Hepatocyte (in vitro differentiated cells): ENCODE measurements at regions not wholly inside any gene's neighbourhood (a gene's known extent, or its start where the extent isn't known, plus 50 kb on each side); places are given as distances from the start of the nearest gene placed in this dataset.

Experiments used
- CTCF ChIP-seq: fragments of 200-600 bp; sonication (generic); IDR thresholded peaks from 2 replicates; pipeline ENCODE4 v1.5.1; 2016; ENCODE audit warnings: antibody characterized with exemption, mild to moderate bottlenecking; ENCODE audit not compliant: poor library complexity
- EZH2 ChIP-seq: fragments of 200-600 bp; sonication (generic); IDR thresholded peaks from 2 replicates; pipeline ENCODE4 v1.6.1; 2016; ENCODE audit warnings: antibody characterized with exemption, mild to moderate bottlenecking, borderline replicate concordance

- TF ChIP-seq CTCF (no peak), EZH2 (no peak)
Measured at GRCh38 chr20:21020659-21021471, 85.3 kb downstream of the LINC00237 start.
